HG03432 (cell line): ENCODE measurements at regions not wholly inside any gene's neighbourhood (a gene's known extent, or its start where the extent isn't known, plus 50 kb on each side); places are given as distances from the start of the nearest gene placed in this dataset.
"Not testable (repeated sequence)": the region's sequence is repeated elsewhere in the genome, so short reads cannot be mapped to it uniquely, and the experiment has no call there.

ENCODE experiments used
- ATAC-seq: cut with Tn5 transposase; IDR thresholded peaks from one replicate; pipeline ENCODE4 v1.9.1; 2021; ENCODE audit warnings: mild to moderate bottlenecking, moderate library complexity; ENCODE audit not compliant: unreplicated experiment

DNA sequence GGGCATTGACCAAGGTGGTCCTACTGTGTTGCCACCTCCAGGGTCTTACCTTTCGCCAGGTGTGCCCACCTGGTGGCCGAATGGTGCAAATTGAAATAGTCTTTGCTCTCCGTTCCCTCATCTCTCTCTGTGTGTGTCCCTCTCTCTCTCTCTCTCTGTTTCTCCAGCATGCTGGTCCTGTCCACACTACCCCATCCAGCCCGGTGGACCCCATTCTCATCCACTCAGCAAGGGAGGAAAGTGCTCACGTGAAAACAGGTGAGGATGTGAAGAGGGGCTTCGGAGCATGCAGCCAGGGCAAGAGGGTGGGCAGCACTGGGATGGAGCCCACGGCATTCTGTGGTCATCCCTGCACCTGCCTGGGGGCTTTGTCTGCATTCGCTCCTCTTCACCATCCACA lies 150.1 kb downstream of the CRLF2 start:
- ATAC-seq, result no peak

DNA sequence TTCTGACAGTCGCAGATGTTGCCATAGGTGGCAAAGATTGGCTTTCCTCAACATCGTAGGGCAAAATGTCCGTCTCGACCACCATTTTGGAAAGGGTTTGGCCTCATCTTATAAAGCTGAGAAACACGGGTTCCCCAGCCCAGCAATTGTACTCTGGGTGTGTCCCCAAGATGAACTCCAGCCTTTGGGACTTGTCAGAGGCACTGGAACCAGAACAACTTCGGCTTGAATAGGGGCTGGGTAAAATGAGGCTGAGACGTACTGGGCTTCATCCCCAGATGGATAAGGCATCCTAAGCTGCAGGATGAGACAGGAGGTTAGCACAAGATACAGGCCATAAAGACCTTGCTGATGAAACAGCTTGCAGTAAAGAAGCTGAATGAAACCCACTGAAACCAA lies 151.9 kb downstream of the CRLF2 start:
- no peak for ATAC-seq

DNA sequence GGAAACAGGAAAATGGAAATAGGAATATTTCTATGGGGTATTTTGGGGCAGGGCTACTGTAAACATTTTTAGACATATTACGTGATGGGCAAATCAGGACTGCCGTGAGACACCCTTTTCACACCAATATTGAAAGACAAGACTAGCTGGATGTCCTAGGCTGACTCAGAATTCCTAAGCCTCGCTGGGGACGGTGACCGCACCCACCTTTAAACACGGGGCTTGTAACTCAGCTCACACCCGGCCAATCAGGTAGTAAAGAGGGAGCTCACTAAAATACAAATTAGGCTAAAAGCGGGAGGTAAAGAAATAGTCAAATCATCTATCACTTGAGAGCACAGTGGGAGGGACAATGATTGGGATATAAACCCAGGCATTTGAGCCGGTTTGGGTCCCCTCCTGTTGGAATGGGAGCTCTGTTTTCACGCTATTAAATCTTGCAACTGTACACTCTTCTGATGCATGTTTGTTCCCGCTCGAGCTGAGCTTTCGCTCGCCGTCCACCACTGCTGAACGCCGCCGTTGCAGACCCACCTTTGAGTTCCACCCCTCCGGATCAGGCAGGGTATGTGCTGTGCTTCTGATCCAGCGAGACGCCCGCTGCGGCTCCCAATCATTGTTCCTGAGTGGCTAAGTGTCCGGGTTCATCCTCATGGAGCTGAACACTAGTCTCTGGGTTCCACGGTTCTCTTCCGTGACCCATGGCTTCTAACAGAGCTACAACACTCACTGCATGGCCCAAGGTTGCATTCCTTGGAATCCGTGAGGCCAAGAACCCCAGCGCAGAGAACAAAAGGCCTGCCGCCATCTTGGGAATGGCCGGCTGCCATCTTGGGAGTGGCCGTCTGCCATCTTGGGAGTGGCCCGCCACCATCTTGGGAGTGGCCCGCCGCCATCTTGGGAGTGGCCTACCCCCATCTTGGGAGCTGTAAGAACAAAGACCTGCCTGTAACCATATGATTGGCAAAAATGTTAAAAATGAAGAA lies 152.6 kb downstream of the CRLF2 start:
- no peak for ATAC-seq

DNA sequence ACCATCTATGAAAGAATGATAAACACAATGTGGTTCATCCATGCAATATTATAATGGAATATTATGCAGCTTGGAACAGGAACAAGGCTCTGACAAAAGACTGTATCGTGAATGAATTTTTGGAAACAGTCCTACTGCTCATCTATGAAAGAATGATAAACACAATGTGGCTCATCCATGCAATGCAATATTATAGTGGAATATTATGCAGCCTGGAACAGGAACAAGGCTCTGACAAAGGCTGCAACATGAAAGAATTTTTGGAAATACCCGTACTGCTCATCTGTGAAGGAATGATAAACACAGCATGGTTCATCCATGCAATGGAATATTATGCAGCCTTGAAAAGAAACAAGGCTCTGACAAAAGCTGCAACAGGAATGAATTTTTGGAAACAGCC lies 158.8 kb downstream of the CRLF2 start:
- not testable (repeated sequence) for ATAC-seq

DNA sequence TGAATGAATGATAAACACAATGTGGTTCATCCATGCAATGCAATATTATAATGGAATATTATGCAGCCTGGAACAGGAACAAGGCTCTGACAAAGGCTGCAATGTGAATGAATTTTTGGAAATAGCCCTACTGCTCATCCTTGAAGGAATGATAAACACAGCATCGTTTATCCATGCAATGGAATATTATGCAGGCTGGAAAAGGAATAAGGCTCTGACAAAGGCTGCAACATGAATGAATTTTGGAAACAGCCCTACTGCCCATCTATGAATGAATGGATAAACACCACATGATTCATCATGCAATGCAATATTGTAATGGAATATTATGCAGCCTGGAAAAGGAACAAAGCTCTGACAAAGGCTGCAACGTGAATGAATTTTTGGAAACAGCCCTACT lies 159.4 kb downstream of the CRLF2 start:
- ATAC-seq, result no peak

DNA sequence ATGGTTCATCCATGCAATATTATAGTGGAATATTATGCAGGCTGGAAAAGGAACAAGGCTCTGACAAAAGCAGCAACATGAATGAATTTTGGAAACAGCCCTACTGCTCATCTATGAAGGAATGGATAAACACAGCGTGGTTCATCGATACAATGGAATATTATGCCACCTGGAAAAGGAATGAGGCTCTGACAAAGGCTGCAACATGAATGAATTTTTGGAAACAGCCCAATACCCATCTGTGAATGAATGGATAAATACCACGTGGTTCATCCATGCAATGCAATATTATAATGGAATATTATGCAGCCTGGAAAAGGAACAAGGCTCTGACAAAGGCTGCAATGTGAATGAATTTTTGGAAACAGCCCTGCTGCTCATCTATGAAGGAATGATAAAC lies 160.4 kb downstream of the CRLF2 start:
- no peak for ATAC-seq

DNA sequence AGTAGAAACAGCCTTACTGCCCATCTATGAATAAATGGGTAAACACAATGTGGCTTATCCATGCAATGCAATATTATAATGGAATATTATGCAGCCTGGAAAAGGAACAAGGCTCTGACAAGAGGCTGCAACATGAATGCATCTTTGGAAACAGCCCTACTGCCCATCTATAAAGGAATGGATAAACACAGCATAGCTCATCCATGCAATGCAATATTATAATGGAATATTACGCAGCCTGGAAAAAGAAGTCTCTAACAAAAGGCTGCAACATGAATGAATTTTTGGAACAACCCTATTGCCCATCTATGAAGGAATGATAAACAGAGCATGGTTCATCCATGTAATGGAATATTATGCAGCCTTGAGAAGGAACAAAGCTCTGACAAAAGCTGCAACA lies 161.0 kb downstream of the CRLF2 start:
- ATAC-seq, result no peak

DNA sequence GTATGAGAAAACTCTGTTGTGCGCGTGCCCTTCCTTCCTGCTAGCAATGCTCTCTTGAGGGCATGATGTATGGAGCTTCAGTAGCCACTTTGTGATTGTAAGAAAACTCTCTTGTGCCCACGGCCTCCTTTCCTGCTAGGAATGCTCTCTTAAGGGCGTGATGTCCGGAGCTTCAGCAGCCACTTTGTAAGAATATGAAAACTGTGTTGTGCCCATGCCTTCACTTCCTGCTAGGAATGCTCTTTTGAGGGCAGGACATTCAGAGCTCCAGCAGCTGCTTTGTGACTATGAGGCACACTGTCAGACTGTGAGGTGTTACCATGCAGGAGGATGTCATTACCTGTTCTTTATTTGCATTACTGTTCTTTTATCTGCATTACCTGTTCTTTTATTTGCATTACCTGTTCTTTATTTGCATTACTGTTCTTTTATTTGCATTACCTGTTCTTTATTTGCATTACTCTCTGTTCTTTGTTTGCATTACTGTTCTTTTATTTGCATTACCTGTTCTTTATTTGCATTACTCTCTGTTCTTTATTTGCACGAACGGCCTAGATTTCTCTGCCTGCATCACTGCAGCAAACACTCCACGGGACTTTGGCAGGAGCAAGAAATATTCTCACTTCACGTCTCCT lies 166.7 kb downstream of the CRLF2 start:
- no peak for ATAC-seq

DNA sequence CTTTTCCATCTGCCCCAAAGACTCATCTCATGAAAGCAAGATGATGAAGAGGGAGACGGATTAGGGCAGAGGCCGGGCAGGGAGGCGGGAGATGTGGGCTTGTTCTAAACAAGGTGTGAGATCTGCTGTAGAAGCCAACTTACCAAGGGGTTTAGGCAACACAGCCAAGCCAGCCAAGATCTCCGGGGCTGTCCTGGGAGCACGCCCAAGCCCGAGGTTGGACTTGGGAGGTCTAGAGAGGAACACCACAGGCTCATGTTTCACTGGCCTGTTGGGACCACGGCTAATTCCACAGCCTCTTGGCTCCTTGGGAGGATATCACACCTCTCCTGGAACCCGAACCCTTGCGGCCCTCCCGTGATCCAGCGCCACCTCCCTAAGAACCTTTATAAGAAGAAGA lies 171.4 kb downstream of the CRLF2 start:
- ATAC-seq, result no peak

DNA sequence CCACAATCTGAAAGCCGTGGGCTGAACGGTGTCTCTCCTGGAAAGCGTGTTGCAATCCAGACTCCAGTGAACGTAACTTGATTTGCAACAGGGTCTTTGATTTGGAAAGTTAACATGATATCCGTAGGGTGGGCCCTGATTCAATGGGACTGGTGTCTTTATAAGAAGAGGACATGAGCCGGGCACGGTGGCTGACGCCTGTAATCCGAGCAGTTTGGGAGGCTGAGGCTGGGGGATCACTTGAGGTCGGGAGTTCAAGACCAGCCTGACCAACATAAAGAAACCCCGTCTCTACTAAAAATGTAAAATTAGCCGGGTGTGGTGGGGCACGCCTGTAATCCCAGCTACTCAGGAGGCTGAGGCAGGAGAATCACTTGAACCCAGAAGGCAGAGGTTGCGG lies 176.5 kb downstream of the CRLF2 start:
- not testable (repeated sequence) for ATAC-seq

DNA sequence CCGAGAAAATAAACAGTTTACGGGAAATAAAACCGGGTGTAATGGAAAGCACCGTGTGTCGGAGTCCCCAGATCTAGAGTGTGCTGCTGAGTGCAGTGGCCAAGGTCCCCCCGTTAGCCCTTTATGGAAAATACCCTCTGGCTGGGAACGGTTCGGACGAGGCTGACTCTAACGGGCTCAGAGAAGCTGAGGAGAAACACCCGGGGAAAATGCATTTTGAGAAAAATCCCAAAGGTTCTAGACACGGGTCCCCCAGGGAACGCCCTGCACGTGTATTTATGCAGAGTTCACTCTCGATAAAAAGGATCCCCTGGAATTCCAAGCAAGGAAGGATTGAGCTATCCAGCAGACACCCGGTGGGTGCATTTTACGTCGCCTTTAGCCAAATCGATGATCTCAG lies 177.2 kb downstream of the CRLF2 start:
- ATAC-seq, result no peak

DNA sequence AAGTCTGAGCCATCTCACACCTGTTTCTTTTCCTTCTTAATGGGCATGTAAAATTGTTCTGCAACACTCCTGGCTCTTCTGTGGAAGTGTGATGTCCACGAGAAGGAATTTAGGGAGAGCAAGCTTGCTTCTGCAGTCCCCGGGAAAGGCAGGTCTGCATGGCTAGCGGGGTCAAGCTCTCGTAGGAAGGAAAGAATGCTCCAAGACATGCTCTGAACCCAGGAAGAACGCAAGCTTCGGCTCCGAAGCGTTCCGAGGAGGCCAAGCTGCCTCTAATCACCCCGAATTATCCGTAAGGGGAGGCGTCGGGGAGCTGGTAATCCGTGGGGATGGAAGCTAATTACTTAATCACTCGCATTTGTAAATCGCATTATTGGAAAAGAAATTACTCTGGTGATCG lies 177.7 kb downstream of the CRLF2 start:
- ATAC-seq, result no peak

DNA sequence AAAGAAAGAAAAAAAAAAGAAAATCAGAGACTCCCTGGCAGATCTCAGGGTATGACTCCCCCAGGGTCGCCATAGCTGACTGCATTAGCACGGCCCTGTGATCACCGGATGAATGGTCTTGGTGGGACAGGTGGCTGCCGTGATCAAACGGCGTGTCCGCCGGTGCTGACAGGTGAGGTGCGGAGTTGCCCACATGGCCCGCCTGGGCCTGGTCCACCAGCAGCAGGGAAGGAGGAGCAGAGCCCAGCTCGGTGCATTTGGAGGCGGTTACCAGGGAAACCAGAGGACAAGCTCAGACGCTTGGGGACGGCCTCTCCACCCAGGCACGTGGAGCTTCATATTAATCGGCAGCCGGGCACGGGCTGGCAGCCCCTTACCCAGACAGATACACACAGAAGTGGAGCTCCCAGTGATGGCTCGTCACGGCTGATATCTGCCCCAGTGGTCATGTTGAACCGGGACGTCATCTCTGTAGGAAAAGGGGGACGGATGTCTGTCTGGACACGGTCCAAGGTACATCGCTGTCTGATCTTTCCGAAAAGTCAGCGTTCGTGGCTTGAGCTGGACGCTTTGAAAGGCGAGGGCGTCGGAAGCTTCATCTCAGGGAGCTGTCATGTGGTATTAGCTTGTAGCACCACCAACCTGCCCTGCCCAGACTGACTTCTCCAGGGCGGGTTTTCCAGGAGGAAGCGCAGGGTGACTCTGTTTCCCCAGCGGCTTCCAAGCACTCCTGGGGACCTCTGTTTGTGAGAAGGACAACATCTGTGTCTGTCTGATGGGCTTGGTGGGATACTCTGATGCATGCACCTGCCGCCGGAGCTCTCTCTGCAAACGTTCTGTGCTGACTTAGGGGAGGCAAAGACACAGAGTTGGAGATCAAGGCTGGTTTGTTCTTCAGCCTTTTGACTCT lies 180.7 kb downstream of the CRLF2 start:
- ATAC-seq, result no peak

DNA sequence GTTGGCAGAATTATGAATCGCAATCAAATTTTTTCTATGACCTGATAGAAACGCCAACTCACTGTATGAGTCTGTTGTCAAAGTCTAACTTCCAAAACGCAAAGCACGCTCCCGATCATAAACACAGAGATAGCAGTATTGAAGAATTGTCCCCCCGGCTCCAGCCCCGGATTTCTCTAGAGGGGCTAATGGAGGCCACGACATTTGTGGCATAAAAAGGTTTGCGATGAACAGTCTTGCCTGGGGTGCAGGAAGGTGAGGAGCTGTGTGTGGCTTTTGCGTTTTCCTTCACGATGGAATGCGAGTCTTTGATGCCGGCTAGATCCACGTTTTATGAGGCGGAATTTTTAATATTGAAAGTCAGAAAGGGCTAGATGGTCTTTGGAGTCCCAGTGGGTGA lies 183.0 kb downstream of the CRLF2 start:
- ATAC-seq, result no peak

DNA sequence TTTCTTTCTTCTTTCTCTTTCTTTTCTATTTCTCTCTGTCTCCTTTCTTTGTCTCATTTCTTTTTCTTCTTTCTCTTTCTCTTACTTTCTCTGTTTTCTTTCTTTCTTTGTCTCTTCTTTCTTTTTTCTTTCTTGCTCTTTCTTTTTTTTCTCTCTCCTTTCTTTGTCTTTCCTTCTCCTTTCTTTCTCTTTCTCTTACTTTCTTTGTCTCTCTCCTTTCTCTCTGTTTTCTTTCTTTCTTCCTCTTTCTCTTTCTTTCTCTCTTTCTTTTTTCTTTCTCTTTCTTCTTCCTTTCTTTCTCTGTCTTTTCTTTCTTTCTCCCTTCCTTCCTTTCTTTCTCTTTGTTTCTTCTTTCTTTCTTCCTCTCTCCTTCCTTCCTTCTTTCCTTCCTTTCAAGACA lies 184.8 kb downstream of the CRLF2 start:
- ATAC-seq, result no peak

DNA sequence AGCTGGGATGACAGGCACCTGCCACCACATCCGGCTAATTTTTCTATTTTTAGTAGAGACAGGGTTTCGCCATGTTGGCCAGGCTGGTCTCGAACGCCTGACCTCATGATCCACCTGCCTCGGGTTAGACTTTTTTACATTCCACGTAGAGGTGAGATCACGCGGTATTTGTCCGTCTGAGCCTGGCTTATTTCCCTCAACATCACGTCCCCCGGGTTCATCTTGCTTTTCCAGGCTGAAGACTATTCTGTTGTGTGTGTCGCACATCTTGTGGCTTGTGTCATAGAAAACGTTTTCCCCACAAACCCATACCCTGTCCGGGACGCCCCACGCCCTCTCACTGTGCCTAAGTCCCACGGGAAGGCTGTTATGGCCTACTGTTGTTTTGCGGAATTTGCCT lies 185.3 kb downstream of the CRLF2 start:
- no peak for ATAC-seq

DNA sequence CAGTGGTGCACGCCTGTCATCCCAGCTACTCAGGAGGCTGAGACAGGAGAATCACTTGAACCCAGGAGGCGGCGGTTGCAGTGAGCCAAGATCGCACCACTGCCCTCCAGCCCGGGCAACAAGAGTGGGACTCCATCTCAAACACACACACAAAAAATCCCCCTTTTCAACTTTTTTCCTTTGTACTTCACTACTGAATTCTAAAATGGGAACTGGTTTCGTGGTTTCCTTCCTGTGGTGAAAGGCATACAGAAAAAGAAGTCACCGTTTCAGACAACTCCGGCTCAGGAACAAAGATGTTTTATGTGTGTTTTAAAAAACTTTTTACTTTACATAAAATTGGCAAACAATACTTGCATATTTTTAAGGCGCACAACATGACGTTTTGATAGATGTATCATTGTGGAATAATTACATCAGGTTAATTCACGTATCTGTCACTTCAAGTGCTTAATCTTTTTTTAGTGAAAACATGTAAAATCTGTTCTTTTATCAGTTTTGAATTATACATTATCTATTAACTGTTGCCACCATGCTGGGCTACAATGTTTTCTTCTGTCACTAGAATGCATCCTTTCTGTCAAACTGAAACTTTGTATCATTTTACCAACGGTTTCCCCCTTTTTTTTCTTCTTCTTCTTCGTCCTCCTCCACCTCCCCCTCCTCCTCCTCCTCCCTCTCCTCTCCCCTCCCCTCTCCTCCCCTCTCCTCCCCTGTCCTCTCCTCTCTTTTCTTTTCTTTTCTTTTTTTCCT lies 186.0 kb downstream of the CRLF2 start:
- no peak for ATAC-seq

DNA sequence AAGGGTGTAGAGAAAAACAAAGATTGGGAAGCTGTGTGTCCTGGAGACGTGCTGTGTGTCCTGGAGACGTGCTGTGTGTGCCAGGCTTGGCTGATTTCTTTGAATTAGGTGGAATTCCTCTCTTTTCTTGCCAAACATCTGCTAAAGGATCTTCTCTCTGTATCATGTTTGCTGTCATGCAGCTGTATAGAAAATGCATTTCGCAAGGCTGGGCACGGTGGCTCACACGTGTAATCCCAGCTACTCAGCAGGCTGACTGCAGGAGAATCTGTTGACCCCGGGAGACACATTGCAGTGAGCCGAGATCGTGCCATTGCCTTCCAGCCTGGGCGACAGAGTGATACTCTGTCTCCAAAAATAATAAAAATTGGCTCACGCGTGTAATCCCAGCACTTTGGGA lies 187.0 kb downstream of the CRLF2 start:
- ATAC-seq, result no peak

DNA sequence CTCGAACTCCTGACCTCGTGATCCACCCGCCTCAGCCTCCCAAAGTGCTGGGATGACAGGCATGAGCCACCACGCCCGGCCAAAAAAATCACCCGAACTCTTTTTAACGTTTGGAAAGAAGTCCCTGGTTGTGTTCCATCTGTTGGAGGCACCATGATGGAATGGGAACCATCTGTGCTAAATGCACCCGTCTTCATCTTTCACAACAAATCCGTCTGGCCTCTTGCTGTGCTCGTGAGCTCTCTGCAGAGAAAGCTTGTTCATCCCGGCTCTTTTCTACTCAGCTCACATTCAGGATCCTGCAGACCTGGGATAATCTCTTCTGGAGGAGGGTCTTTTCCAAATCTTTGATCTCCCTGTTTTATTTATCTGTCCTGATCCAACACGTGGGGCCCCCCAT lies 188.8 kb downstream of the CRLF2 start:
- no peak for ATAC-seq

DNA sequence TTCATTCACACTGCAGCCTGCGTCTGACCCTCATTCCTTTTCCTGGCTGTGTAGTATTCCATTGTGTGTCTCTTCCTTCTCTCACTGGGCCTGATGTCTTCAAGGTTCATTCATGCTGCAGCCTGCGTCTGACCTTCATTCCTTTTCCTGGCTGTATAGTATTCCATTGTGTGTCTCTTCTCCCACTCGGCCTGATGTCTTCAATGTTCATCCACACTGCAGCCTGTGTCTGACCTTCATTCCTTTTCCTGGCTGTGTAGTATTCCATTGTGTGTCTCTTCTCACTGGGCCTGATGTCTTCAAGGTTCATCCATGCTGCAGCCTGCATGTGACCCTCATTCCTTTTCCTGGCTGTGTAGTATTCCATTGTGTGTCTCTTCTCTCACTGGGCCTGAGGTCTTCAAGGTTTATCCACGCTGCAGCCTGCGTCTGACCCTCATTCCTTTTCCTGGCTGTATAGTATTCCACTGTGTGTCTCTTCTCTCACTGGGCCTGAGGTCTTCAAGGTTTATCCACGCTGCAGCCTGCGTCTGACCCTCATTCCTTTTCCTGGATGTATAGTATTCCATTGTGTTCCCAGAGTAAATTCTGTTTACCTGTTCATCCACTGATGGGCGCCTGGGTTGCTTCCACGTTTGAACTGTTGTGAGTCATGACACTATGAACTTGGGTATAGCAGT lies 191.0 kb downstream of the CRLF2 start:
- not testable (repeated sequence) for ATAC-seq
